ENCODE measurements at regions not wholly inside any gene's neighbourhood (a gene's known extent, or its start where the extent isn't known, plus 50 kb on each side); places are given as distances from the start of the nearest gene placed in this dataset.

GRCh38 chrX:116226665-116227484 lies 56.3 kb downstream of the AGTR2 start:
- DNase-seq: no peak

GRCh38 chrX:116230130-116230898 lies 59.8 kb downstream of the AGTR2 start:
- no peak for DNase-seq

- DNase-seq: no peak
Measured at GRCh38 chrX:116232833-116233232, 62.3 kb downstream of the AGTR2 start.

- DNase-seq: no peak
Measured at GRCh38 chrX:116236666-116237065, 66.1 kb downstream of the AGTR2 start.

- DNase-seq: no peak
Measured at GRCh38 chrX:116238093-116238492, 67.5 kb downstream of the AGTR2 start.

GRCh38 chrX:116238567-116239255 lies 68.2 kb downstream of the AGTR2 start:
- DNase-seq: no peak

- DNase-seq: no peak
Measured at GRCh38 chrX:116239944-116240840, 69.6 kb downstream of the AGTR2 start.

- DNase-seq: no peak
Measured at GRCh38 chrX:116241001-116241400, 70.5 kb downstream of the AGTR2 start.

- no peak for DNase-seq
Measured at GRCh38 chrX:116243039-116243438, 72.5 kb downstream of the AGTR2 start.

- DNase-seq: no peak
Measured at GRCh38 chrX:116246261-116246660, 75.7 kb downstream of the AGTR2 start.

- no peak for DNase-seq
Measured at GRCh38 chrX:116267511-116268040, 97.0 kb downstream of the AGTR2 start.

GRCh38 chrX:116272322-116272721 lies 101.8 kb downstream of the AGTR2 start:
- peak; percentile 2 for DNase-seq

- DNase-seq: no peak
Measured at GRCh38 chrX:116272861-116273260, 102.3 kb downstream of the AGTR2 start.

- no peak for DNase-seq
Measured at GRCh38 chrX:116276261-116276660, 105.7 kb downstream of the AGTR2 start.

- no peak for DNase-seq
Measured at GRCh38 chrX:116277351-116278225, 107.0 kb downstream of the AGTR2 start.

- DNase-seq: no peak
Measured at GRCh38 chrX:116278826-116279225, 108.3 kb downstream of the AGTR2 start.

GRCh38 chrX:116281106-116281505 lies 110.6 kb downstream of the AGTR2 start:
- no peak for DNase-seq

- DNase-seq: no peak
Measured at GRCh38 chrX:116282751-116283150, 112.2 kb downstream of the AGTR2 start.

GRCh38 chrX:116284400-116284799 lies 113.9 kb downstream of the AGTR2 start:
- DNase-seq: no peak

GRCh38 chrX:116285501-116285900 lies 115.0 kb downstream of the AGTR2 start:
- no peak for DNase-seq

GRCh38 chrX:116289592-116289991 lies 119.0 kb downstream of the AGTR2 start:
- no peak for DNase-seq

Measured in NCI-H226 (cell line).